ENCODE measurements at regions not wholly inside any gene's neighbourhood (a gene's known extent, or its start where the extent isn't known, plus 50 kb on each side); places are given as distances from the start of the nearest gene placed in this dataset.
"Not testable (repeated sequence)": the region's sequence is repeated elsewhere in the genome, so short reads cannot be mapped to it uniquely, and the experiment has no call there.

DNA sequence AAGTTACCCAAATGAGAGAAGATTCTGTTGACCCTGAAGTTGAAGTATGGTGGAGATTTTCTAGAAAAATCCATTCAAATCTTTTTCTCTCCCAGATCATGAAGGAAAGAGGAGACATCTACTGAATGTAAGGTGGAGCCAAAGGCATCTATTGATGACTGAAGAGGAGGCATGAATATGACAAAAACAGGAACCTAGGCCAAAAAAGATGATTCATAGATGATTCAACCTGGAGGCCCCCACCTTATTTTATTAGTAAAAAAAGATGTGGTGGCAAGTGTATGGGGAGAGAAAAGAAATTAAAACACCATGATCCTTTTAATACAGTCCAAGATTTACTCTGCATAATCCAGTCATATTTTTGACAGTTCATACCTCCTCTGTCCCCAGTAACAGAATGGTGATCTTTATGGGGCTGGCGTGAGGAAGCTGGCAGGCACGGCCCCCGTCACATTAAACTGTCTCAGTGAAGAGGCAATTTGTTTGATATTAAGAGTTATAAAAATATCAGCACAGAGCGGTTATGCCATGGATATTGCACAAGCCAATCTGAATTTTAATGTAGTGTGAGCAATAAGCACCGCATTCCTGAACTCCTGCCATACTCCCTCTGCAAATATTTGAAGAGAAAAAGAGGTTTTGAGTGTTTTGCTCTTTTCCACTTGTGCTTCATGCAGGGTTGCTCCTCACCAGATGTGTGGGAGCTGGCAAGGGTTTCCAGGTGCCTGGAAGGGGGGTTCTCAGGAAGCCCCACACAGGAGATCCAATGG is 94.4 kb downstream of the TRIM43 start:
- DNase-seq (ENCODE audit: low spot score): not testable (repeated sequence)

DNA sequence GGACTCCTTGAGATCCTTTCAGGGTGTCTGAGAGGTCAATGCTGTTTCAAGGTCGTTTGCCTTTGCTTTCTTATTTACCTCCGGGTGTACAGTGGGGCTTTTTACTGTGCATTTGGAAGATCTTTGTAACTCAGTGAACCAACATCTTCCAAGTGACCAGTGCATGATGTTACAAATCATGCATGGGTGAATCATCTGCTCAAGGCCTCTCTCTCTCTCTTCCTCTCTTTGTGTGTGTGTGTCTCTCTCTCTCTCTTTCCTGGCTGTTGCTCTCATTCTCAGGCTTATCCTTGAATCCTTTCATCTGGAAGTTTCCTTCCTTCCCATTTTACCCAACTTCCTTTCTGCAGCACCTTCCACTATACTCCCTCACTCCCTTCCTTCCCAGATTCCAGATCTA is 96.1 kb downstream of the TRIM43 start:
- not testable (repeated sequence) for DNase-seq (ENCODE audit: low spot score)

DNA sequence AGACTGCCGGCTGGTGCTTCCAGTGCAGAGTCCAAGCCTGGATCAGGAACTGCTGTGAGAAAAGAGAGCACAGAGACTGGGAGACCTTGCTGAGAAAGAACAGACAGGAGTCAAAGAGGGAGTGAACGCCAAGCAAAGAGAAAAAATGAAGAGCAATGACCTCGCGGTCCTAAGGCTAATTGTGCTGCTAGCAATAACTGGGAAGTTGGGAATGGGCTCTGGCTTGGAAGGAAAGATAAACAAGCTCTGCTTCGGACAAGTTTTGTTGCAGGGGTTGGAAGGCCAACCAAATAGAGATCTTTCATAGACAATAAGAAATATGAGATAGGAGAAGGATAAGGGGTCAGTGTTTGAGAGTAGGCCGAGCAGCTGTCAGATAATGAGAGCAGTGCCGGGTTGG is 99.4 kb downstream of the TRIM43 start:
- not testable (repeated sequence) for DNase-seq (ENCODE audit: low spot score)

DNA sequence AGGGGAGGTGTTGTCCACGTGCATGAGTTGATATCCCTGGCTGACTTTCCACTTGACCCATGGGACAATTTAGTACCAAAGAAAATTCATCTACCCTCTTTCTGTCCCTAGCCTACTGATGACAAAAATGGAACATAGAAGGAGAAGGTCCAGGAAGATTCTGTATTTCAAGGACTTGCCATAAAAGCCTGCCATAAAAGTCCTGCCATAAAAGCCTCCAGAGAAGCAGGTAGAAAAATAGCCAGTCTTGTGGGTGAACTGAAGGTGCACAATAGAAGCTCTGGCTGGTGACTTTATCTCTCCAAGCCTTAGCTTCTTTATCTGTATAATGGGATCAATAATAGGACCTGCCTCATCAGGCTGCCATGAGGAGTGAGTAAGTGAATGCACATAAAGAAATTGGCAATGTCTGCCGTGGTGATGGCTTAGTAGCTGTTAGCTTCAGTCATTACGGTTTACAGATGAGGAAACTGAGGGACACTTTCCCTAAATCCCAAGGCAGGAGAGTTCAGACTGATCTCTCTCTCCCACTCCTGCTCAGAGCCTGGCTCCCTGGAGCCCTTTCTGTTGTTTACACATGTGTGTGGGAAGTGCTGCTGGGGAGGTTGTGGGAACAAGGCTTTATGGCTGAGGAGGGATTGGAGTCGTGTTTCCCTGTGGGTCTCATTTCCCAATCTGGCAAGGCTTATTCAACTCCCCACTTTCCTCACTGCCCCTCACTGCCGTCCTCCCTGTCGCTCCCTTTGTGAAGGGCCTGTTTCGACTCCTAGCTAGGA is 101.5 kb downstream of the TRIM43 start:
- DNase-seq (ENCODE audit: low spot score): not testable (repeated sequence)

DNA sequence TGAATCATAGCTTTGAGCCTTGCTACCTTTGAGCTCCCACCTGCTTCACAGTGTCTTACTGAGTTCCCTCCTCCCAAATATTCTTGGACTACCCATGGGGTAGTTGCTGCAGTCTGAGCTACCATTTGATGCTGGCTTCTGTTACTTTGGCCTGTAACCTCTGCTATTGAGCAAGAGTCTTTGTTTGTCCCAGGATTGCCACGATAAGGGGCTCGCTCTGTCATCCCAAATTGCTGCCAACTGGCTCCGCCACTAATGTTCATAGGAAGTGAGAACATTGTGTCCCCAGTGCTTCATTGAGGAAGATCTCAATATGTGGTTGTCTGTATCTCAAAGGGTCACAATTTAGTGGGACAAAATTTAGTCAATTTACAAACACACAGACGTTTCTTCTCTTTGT is 103.8 kb downstream of the TRIM43 start:
- DNase-seq (ENCODE audit: low spot score): no peak

DNA sequence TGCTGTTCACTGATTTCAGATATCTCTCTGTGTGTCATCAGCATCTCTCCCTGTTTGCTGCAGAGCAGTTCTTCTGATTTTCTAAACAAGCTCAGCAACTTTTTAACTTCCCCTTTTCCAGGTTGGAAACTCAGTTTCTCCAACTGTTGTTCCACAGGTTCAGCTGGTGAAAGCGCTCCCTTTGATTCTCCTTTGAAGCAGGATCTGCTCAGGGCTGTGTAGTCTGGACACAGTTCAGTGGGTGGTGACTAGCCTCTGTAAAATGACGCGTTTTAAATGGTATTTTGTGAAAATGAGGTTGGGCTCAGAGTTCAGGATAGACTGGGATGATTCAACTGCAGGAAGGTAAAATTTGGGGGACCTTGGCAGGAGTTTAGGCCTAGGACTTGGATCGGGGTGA is 106.3 kb downstream of the TRIM43 start:
- no peak for DNase-seq (ENCODE audit: low spot score)

DNA sequence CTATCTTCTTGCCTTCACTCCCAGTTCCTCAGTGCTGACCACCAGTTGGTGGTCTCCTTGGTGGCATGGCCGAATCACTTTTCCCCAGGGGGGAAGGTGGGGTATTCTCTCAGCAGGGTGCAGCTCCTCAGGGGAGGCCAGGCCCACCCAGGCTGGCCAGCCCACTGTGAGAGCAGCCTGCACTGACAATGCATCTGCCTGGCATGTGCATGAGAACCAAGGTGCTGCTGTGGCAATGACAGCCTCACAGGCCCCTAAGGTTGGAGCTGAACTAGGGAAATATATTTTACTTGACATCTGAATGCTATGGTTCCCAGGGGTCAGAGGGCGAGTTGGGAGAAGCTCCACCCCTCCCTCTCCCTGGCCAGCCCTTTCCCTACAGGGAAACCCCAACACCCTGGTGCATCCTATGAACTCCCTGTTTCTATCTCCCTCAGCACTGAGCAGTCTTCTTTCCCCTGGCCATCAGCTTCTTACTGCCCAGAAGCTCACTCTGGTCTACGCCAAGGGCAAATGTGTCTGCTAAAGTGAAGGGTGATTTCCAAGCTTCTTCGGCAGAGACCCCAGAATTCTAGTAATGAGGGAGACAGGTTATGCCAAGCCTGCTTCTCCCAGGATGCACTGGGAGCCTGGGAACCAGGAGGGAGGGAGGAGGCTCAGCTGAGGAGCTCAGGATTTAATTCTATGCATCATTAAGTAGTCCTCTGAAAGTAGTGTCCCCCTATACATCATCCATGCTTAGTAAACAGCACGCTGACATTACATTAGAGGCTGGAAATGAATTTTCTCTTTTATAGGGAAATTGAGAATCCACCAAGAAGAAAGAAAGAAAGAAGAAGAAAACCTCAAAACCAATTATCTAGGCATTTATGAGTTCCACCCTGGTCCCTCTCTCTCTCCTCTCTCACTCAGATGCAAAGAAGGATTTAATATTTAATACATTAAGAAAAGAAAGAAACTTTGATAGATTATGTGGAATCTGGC is 107.7 kb downstream of the TRIM43 start:
- not testable (repeated sequence) for DNase-seq (ENCODE audit: low spot score)

DNA sequence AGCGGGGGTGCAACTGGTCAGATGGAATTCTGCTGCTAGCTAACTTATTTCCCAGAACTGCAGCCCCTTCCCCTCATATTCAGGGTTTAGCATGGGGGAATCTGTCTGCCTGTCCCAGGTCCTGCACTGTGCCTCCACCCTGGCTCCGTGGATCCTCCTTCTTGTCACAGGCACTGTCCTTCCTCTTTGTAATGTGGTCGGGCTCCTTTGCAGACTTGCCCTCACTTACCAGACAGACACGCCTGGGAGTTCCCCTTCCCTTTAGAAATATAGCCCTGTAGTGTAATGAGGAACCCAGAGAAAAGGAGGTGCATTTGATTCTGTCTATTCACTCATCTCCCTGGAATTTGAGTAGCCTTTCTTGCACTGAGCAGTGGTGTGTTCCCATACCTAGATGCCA is 108.7 kb downstream of the TRIM43 start:
- peak; percentile 2 for DNase-seq (ENCODE audit: low spot score)

DNA sequence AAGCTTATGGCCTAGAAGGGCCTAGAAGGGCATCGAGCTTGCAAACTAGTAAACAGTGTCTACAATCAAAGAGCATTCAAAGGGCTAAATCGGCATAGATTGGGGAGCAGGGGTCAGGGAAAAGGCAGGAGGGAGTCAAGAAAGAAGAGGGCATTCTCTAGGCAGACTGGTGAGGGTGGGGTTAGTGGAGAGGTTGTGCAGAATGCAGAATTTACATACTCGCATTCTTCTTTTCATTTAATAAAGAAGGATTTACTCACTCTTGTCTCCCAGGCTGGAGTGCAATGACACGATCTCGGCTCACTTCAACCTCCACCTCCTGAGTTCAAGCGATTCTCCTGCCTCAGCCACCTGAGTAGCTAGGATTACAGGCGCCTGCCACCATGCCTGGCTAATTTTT is 110.7 kb downstream of the TRIM43 start:
- no peak for DNase-seq (ENCODE audit: low spot score)

DNA sequence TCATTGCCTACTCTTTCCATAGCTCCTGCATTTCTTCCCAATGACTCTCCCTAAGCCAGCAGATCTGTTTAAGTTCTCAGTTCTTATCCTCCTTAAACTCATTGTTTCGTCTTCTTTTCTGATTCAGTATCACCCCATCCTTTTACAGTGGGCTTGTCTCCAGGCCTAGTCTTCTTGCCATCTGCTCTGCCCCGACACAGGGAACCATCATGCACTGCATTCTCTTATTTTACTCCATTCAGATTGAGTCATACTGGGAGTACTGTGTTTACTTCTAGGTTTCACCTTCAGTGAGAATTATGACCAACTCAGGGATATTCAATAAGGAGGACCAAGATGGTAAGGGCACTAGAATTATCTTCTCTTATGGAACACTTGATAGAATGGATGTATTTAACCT is 115.4 kb downstream of the TRIM43 start:
- DNase-seq (ENCODE audit: low spot score): not testable (repeated sequence)

DNA sequence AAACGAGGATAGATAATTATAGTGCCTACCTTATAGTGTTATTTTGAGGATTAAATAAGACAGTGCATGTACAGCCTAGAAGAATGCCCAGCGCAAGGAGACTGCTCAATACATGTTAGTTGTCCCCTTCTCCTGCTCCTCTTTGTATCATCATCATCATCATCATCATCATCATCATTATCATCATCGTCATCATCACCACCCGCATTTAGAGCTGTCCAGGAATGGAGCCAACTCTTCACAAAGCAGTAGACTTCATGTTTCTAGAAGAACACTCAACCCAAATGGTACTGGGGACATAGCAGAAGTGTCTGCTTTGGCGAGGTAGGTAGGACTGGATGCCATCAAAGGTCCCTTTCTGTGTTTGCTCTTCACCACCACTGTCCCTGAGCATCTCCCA is 116.0 kb downstream of the TRIM43 start:
- DNase-seq (ENCODE audit: low spot score): no peak

DNA sequence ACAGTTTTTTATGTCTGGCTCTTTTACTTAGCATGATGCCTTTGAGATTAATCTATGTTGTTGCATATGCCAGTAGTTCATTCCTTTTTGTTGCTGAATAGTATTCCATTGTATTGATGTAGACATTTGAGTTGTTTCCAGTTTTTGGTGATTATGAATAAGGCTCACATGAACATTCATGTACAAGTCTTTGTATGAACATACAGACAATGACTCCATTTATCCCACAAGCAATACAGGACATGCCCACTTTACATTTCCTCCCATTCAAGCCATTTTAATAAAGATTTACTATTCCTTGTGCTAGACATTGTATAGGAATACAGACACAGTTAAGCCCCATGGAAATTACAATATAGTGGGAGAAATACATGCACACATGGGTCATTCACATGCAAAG is 118.0 kb downstream of the TRIM43 start:
- no peak for DNase-seq (ENCODE audit: low spot score)

DNA sequence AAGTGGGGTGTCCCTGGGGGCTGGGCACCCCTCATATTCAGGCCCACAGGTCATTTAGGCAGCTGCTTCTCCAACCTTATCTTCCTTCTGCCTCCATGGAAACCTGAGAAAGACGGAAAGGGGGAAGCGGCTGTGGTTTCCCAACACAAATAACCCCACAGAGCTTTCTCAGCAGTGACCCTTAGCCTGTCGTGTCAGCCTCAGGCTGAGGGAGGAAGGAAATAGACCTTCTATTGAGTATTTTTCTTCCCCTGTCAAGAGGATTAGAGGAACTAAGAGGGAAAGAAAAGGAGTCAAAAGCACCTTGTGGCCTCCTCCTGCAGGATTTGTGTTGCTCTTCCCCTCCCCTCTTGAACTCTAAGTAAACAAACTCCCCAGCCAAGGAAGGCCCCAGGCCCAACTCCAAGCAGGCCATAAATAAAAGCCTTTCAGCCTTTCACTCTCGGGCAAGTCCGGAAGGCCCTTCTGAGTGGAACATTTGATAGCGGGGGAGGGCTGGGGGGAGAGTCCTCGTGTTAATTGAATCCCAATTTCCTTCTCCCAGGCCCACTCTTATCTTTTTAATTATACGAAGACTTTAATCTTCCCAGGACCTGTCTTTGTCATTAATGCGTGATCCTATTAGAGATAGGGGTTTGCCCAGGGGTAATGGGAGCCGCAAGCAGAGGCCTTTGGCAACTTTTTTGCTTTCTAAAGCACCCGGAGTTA is 121.8 kb downstream of the TRIM43 start:
- not testable (repeated sequence) for DNase-seq (ENCODE audit: low spot score)

DNA sequence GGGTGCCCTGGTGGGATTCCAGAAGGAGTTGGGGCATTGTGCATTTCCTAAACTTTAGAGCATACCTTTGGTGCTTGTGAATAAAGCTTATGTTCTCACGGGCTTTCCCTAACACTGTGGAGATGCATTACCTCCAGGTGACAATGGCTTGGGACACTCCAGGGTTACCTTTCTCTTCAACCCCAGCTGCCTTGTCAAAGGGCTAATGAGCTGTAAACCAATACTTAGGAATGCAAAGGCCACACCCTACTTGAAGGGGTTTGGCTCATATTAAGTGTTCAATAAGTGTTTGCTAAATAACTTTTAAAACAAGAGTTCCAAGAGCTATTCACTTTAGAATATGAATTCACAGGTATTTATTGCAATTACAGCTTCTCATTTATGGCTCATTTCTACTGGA is 122.6 kb downstream of the TRIM43 start:
- not testable (repeated sequence) for DNase-seq (ENCODE audit: low spot score)

DNA sequence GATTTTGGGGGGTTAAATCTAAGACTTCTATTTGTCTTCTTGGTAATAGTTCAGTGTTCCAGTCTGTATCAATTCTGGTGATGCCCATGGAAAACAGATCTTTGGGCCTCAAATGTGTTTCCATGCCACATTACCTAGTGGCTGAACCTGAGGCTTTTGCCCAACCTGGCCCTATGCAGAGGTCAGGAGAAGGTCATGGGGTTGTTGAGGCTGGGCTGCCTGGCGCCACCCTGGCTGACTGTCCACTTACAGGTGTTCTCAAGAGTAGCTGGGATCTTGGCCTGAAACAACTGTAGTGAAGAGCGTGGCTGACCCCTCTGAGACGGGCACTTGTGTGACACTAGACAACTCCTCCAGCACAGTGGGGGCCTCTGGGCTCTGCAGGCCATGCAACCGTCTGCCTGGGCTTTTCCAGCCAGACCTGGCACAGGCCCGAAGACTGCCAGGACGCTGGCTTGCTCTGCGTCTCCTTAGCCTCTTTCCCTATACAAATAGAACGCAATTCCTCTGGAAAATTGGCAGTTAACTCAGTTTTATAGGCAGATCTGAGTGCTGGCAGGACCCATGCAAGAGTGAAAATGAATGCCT is 127.8 kb downstream of the TRIM43 start:
- DNase-seq (ENCODE audit: low spot score): no peak

DNA sequence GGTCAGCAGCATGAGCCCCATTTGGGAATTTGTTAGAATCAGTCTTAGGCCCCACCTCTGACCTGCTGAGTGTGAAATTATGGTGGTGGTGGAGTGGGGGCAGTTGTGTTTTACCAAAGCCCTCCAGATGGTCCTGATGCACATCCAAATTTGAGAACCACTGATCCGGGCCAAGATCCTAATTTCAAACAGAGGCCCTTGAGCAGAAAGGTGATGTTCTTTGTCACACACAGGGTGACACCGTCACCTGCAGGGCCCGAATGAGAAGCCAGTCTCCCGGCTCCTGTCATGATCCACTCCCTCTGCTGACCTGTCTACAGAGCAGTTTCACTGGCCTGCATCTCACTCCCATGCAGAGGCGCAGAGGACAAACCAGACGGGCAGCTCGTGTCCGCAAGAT is 129.9 kb downstream of the TRIM43 start:
- no peak for DNase-seq (ENCODE audit: low spot score)

DNA sequence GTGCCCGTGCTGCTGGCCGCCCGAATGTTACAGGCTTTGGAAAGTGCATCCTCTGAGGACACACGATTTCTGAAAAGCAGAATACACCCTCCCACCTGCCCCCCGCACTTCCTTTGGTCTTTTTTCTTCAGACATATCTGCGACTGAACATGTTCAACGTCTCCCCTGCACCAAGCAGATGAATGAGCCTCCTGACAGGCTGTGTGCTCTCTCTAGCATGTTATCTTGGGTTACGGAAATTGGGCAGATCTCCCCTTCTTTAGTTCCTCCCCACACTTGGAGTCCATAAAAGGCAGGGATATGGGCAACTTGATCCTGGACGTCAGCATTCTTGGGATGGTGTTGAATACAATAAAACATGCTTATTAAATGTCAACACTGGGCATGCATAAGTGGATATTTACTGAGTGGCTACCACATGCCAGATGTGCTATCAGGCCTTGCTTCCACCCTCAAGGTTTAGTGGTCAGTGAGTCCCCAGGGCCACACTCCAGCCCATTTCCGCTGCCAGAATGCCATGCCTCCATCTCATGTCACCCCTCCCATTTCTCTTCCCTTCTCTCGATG is 130.4 kb downstream of the TRIM43 start:
- no peak for DNase-seq (ENCODE audit: low spot score)

DNA sequence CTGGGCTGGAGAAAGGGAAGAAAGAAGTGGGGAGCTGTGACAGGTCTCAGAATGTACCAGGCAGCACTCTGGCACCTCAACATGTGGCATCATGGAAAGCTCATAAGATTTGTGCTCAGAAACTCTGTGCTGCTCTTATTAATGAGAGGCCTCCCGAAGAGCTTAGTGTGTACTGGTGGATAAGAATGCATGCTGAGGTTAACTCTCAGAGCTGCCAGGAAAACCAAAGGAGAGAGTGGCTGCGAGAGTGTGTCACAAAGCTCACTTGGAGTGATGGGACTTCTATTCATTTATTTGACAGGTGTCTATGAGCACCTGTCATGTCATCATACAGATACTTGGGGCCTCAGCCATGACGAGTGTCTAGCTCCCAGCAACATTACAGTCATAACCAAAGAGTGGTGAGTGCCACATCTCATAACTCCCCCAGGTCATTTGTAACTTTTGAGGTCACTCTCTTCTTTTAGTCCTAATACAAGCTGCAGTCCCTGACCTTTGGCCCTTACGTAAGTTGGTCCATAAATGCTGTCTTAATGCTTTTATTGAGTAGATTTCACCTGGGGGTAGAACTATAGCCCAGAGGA is 131.9 kb downstream of the TRIM43 start:
- not testable (repeated sequence) for DNase-seq (ENCODE audit: low spot score)

DNA sequence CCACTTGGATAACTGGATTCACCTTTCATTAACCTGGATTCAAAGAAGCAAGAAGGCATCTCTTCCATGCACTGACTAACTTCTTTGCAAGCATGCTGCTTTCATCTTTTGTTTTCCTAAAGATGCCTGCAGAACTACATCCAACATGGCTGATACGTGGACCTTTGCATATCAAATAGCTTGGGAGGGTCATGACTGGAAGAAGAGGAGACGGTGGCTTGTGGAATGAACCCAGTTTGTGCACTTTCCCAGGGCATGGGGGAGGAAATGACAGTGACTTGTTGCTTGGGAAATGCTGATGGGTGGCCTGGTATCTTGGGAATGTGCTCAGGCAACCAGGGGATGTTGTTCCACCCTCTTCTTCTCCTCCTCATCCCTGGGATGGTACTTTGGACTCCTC is 133.4 kb downstream of the TRIM43 start:
- DNase-seq (ENCODE audit: low spot score): not testable (repeated sequence)

DNA sequence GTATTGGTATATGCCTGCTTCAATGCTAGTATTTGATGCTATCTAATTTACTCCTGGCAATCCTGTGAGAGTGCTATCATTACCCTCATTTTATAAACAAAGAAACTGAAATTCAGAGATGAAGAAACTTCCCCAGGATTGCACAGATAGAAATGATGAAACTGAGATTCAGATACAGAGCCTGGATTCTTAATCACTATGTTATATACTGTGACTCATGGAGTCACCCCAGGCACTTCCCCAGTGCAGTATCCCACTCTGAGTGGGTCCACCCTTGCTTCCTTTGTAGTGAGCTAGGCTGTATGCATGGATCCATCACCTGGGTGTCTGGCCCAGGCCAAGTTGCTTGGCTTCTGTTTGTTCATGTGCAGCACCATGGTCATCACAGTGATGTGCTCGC is 133.9 kb downstream of the TRIM43 start:
- not testable (repeated sequence) for DNase-seq (ENCODE audit: low spot score)
